SK-N-MC (cell line): ENCODE measurements at regions not wholly inside any gene's neighbourhood (a gene's known extent, or its start where the extent isn't known, plus 50 kb on each side); places are given as distances from the start of the nearest gene placed in this dataset.

Source experiments
- EZH2 ChIP-seq: fragments of 200-600 bp; sonication (generic); IDR thresholded peaks from one replicate; pipeline ENCODE4 v1.6.1; 2017; ENCODE audit warnings: antibody characterized with exemption
- POLR2AphosphoS5 ChIP-seq: IDR thresholded peaks from 2 replicates; pipeline ENCODE4 v1.6.1; 2012; ENCODE audit warnings: mild to moderate bottlenecking, low read depth, low read length, borderline replicate concordance

GRCh38 chr19:28541029-28541428 is 671.9 kb downstream of the UQCRFS1 start:
- TF ChIP-seq EZH2: no peak
- no peak for TF ChIP-seq POLR2AphosphoS5
